Activated T-cell treated with anti-CD3 and anti-CD28 coated beads, Interleukin-2, amount 50 U/mL, for 72 hours (primary cell): ENCODE measurements at regions not wholly inside any gene's neighbourhood (a gene's known extent, or its start where the extent isn't known, plus 50 kb on each side); places are given as distances from the start of the nearest gene placed in this dataset.

Experiments used
- ATAC-seq, 2 donors: fragments of 150-1000 bp; cut with Tn5 transposase; replicated peaks in 1 of 2; 2 replicates each; pipeline ENCODE4 v1.10.0; 2021; ENCODE audit warnings: moderate library complexity in 2 of 2, mild to moderate bottlenecking in 1 of 2
- DNase-seq, 2 donors: peaks; one replicate each; pipeline ENCODE4 v3.0.0; 2021 to 2022; ENCODE audit warnings: mixed read lengths in 1 of 2
- H3K27ac Mint-ChIP-seq: one replicate; pipeline ENCODE4 v1.8.0; 2022; ENCODE audit warnings: mild to moderate bottlenecking, moderate library complexity, mixed read lengths
- H3K27me3 Mint-ChIP-seq: one replicate; pipeline ENCODE4 v1.8.0; 2022; ENCODE audit warnings: low read depth, mixed read lengths
- H3K36me3 Mint-ChIP-seq, 2 donors: one replicate each; pipeline ENCODE4 v1.8.0; 2022; ENCODE audit warnings: mixed read lengths in 2 of 2, mild to moderate bottlenecking in 1 of 2; ENCODE audit not compliant: insufficient read depth in 2 of 2
- H3K4me1 Mint-ChIP-seq: one replicate; pipeline ENCODE4 v1.8.0; 2022; ENCODE audit warnings: low read depth, mixed read lengths
- H3K4me3 Mint-ChIP-seq, 2 donors: one replicate each; pipeline ENCODE4 v1.8.0; 2022; ENCODE audit warnings: mild to moderate bottlenecking in 2 of 2, mixed read lengths in 2 of 2, moderate library complexity in 2 of 2
- H3K9me3 Mint-ChIP-seq, 2 donors: one replicate each; pipeline ENCODE4 v1.8.0; 2022; ENCODE audit warnings: mixed read lengths in 2 of 2

GRCh38 chr11:43074810-43075209, 237.0 kb upstream of the API5 start:
- Mint-ChIP-seq H3K36me3 (peaks cover 0 to 2% of the 10 kb centered on the region in 2 donors), H3K4me3 (no peak overlapping the region), H3K27ac (no peak overlapping the region), H3K9me3 (peaks cover 6 to 13% of the 10 kb centered on the region in 2 donors), H3K27me3 (no peaks in the 10 kb centered on the region), H3K4me1 (no peaks in the 10 kb centered on the region)
- DNase-seq (no peak), ATAC-seq (no peak)

GRCh38 chr11:43101113-43101512, 210.7 kb upstream of the API5 start:
- Mint-ChIP-seq H3K4me1 (no peaks in the 10 kb centered on the region), H3K36me3 (no peaks in the 10 kb centered on the region), H3K27me3 (no peaks in the 10 kb centered on the region), H3K27ac (no peak overlapping the region), H3K4me3 (no peak overlapping the region), H3K9me3 (peaks cover 5 to 6% of the 10 kb centered on the region in 2 donors)
- DNase-seq: no peak
- no peak for ATAC-seq

GRCh38 chr11:43116071-43116470, 195.7 kb upstream of the API5 start:
- no peak for DNase-seq
- H3K4me1 Mint-ChIP-seq: no peaks in the 10 kb centered on the region
- no peaks in the 10 kb centered on the region for H3K36me3 Mint-ChIP-seq
- H3K27me3 Mint-ChIP-seq: no peaks in the 10 kb centered on the region
- no peak overlapping the region for H3K27ac Mint-ChIP-seq
- peaks cover under 1 to 7% of the 10 kb centered on the region in 2 donors for H3K9me3 Mint-ChIP-seq
- no peak overlapping the region for H3K4me3 Mint-ChIP-seq
- ATAC-seq: no peak

GRCh38 chr11:43119275-43119970, 192.4 kb upstream of the API5 start:
- no peak overlapping the region for H3K27ac Mint-ChIP-seq
- no peak for DNase-seq
- no peak overlapping the region for H3K4me3 Mint-ChIP-seq
- no peaks in the 10 kb centered on the region for H3K4me1 Mint-ChIP-seq
- ATAC-seq: no peak
- H3K9me3 Mint-ChIP-seq: peaks cover 0 to 7% of the 10 kb centered on the region in 2 donors
- H3K36me3 Mint-ChIP-seq: no peaks in the 10 kb centered on the region
- H3K27me3 Mint-ChIP-seq: no peaks in the 10 kb centered on the region

- no peaks in the 10 kb centered on the region for H3K27me3 Mint-ChIP-seq
- no peak for ATAC-seq
- H3K9me3 Mint-ChIP-seq: peaks cover 0 to 7% of the 10 kb centered on the region in 2 donors
- no peak overlapping the region for H3K4me3 Mint-ChIP-seq
- H3K27ac Mint-ChIP-seq: no peak overlapping the region
- DNase-seq: no peak
- no peaks in the 10 kb centered on the region for H3K4me1 Mint-ChIP-seq
- no peaks in the 10 kb centered on the region for H3K36me3 Mint-ChIP-seq
These were observed 189.2 kb upstream of the API5 start for GRCh38 chr11:43122546-43122945.

DNA sequence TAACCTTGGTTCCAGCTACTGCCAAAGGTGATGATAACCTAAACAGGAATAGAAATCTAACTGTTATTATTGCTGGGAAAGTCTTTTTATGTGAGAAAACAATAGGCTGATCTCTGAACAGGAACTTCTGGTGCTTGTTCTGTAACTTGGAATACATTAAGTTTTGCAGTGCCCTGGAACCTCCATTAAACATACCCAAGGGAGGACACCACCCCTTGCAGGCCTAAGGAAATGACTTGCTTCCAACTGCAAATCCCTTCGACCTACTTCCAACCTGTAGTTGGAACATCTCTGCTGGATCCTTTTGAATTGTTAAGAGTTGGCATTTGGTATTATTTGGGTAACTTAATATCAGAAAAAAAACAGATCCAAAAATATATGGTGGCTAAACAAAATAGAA, 188.4 kb upstream of the API5 start:
- ATAC-seq (no peak), DNase-seq (no peak)
- Mint-ChIP-seq H3K4me1 (no peaks in the 10 kb centered on the region), H3K27ac (no peak overlapping the region), H3K27me3 (no peaks in the 10 kb centered on the region), H3K9me3 (peaks cover 0 to 2% of the 10 kb centered on the region in 2 donors), H3K36me3 (no peaks in the 10 kb centered on the region), H3K4me3 (no peak overlapping the region)

GRCh38 chr11:43124272-43124935, 187.4 kb upstream of the API5 start:
- Mint-ChIP-seq H3K27ac (no peak overlapping the region), H3K9me3 (no peaks in the 10 kb centered on the region), H3K4me3 (no peak overlapping the region), H3K4me1 (no peaks in the 10 kb centered on the region), H3K36me3 (no peaks in the 10 kb centered on the region), H3K27me3 (no peaks in the 10 kb centered on the region)
- DNase-seq: no peak
- ATAC-seq: no peak

GRCh38 chr11:43129329-43129728, 182.5 kb upstream of the API5 start:
- Mint-ChIP-seq H3K36me3 (no peaks in the 10 kb centered on the region), H3K4me3 (no peak overlapping the region)

GRCh38 chr11:43130616-43131015, 181.2 kb upstream of the API5 start:
- Mint-ChIP-seq H3K27me3 (no peaks in the 10 kb centered on the region), H3K4me1 (no peaks in the 10 kb centered on the region), H3K36me3 (no peaks in the 10 kb centered on the region), H3K27ac (no peak overlapping the region), H3K9me3 (no peaks in the 10 kb centered on the region), H3K4me3 (no peak overlapping the region)
- ATAC-seq (no peak), DNase-seq (no peak)

More at GRCh38 chr11:43129329-43129728, 182.5 kb upstream of the API5 start:
- ATAC-seq (no peak), DNase-seq (no peak)
- Mint-ChIP-seq H3K27me3 (no peaks in the 10 kb centered on the region), H3K4me1 (no peaks in the 10 kb centered on the region), H3K9me3 (no peaks in the 10 kb centered on the region), H3K27ac (no peak overlapping the region)

DNA sequence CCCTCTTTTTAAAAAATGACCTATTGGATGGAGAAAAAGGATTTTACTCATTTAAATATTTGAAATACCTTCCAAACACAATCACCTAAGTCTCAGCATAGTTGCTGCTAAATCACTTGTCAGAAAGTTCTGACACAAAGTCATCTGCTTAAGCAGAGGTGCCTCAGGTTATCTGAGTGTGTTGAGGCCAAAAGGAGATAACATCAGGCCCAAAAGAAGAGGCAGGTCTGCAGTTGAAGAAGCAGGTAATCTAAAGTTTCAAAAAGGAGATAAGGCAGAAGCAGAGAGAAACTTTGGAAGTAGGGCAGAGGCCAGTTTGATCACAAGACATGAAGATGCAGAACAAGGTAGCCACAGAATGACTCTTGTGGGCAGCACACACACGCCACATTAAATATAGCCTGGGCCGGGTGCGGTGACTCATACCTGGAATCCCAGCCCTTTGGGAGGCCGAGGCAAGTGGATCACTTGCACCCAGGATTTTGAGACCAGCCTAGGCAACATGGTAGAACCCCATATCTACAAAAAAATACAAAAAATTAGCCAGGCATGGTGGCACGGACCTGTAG, 175.7 kb upstream of the API5 start:
- no peaks in the 10 kb centered on the region for H3K27me3 Mint-ChIP-seq

GRCh38 chr11:43138621-43139140, 173.1 kb upstream of the API5 start:
- no peak for DNase-seq
- Mint-ChIP-seq H3K27ac (no peak overlapping the region), H3K9me3 (peaks cover 8 to 9% of the 10 kb centered on the region in 2 donors), H3K4me3 (no peak overlapping the region), H3K4me1 (no peaks in the 10 kb centered on the region), H3K27me3 (no peaks in the 10 kb centered on the region), H3K36me3 (peaks cover 0 to 2% of the 10 kb centered on the region in 2 donors)
- ATAC-seq: no peak

More for the DNA sequence above, 175.7 kb upstream of the API5 start:
- Mint-ChIP-seq H3K9me3 (peaks cover 0 to 2% of the 10 kb centered on the region in 2 donors), H3K4me3 (no peak overlapping the region), H3K4me1 (no peaks in the 10 kb centered on the region), H3K36me3 (no peaks in the 10 kb centered on the region), H3K27ac (no peak overlapping the region)
- DNase-seq: no peak
- no peak for ATAC-seq

DNA sequence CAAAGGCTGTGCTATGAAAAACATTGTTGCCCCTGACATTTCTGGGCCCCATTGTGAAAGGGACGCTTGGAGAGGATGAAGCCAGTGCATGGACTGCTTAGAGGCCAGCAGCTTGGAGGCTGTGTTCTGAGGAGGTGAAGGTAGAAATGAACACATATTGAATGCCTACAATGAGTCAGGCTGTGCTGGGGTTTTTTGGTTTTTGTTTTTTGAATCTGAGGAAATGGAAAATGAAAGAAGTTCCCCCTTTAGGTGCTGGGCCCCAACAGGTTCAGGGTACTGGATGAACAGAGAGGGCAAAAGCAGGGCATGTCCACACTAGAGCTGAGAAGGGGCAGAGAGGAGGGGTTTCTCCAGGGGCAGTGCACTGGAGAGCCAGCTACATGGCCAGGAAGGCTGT, 166.1 kb upstream of the API5 start:
- peaks cover 0 to 2% of the 10 kb centered on the region in 2 donors for H3K36me3 Mint-ChIP-seq
- peak in 1 of 2 donors; percentile 0 for DNase-seq
- no peak overlapping the region for H3K27ac Mint-ChIP-seq
- no peaks in the 10 kb centered on the region for H3K4me1 Mint-ChIP-seq
- no peaks in the 10 kb centered on the region for H3K27me3 Mint-ChIP-seq
- peaks cover 10 to 12% of the 10 kb centered on the region in 2 donors for H3K9me3 Mint-ChIP-seq
- peak overlapping the region in 1 of 2 donors; percentile 54 for H3K4me3 Mint-ChIP-seq
- peak; percentile 51 to 83 for ATAC-seq

DNA sequence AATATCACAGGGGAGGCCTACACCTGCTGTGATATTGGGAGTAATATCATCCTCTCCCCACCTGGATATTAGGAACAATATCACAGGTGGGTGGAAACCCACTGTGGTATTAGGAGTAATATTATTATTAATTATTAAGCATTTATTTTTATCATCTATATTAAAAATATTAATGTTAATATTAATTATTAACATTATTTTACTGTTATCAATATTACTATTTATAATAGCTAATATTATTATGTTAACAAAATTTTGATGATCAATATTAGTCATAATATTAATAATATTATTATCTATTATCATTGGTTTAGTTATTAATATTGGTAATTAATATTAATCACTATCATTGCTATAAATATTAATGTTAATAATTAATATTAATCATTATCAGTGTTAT, 161.1 kb upstream of the API5 start:
- no peaks in the 10 kb centered on the region for H3K27me3 Mint-ChIP-seq
- no peaks in the 10 kb centered on the region for H3K4me1 Mint-ChIP-seq
- H3K27ac Mint-ChIP-seq: no peak overlapping the region

More for the DNA sequence above, 161.1 kb upstream of the API5 start:
- DNase-seq (no peak), ATAC-seq (no peak)
- no peaks in the 10 kb centered on the region for H3K9me3 Mint-ChIP-seq
- H3K4me3 Mint-ChIP-seq: no peak overlapping the region
- H3K36me3 Mint-ChIP-seq: no peaks in the 10 kb centered on the region
